Endodermal cell (in vitro differentiated cells): ENCODE measurements at regions not wholly inside any gene's neighbourhood (a gene's known extent, or its start where the extent isn't known, plus 50 kb on each side); places are given as distances from the start of the nearest gene placed in this dataset.

Experiments used
- DNase-seq: peaks from one replicate; pipeline ENCODE4 v3.0.0-alpha.2; 2017
- H3K27ac ChIP-seq: 2 replicates; pipeline ENCODE4 v1.5.1; 2013; ENCODE audit warnings: mild to moderate bottlenecking, low read depth, low read length, moderate library complexity
- H3K27me3 ChIP-seq: 2 replicates; pipeline ENCODE4 v1.6.1; 2013; ENCODE audit warnings: mild to moderate bottlenecking, low read length, moderate library complexity; ENCODE audit not compliant: insufficient read depth, control insufficient read depth, poor library complexity, severe bottlenecking
- H3K36me3 ChIP-seq: 2 replicates; pipeline ENCODE4 v1.7.0; 2013; ENCODE audit warnings: mild to moderate bottlenecking, low read length, moderate library complexity; ENCODE audit not compliant: control insufficient read depth, insufficient read depth
- H3K4me1 ChIP-seq: one replicate; pipeline ENCODE4 v1.7.0; 2013; ENCODE audit warnings: low read length; ENCODE audit not compliant: control insufficient read depth, insufficient read depth
- H3K4me3 ChIP-seq: 2 replicates; pipeline ENCODE4 v1.5.1; 2013; ENCODE audit warnings: mild to moderate bottlenecking, low read length, moderate library complexity
- H3K9ac ChIP-seq: 2 replicates; pipeline ENCODE4 v1.6.1; 2013; ENCODE audit warnings: mild to moderate bottlenecking, low read length, moderate library complexity; ENCODE audit not compliant: poor library complexity, severe bottlenecking; ENCODE audit errors: extremely low read depth
- H3K9me3 ChIP-seq: 2 replicates; pipeline ENCODE4 v1.6.1; 2013; ENCODE audit warnings: mild to moderate bottlenecking, low read length, moderate library complexity; ENCODE audit not compliant: control insufficient read depth
- H3K27ac Mint-ChIP-seq: 2 replicates; pipeline ENCODE4 v1.8.0; 2020; ENCODE audit warnings: mixed read lengths
- H3K27me3 Mint-ChIP-seq: 2 replicates; pipeline ENCODE4 v1.8.0; 2021; ENCODE audit warnings: mild to moderate bottlenecking, mixed read lengths; ENCODE audit not compliant: insufficient read depth
- H3K36me3 Mint-ChIP-seq: 2 replicates; pipeline ENCODE4 v1.8.0; 2020; ENCODE audit warnings: low read depth, mixed read lengths
- H3K4me1 Mint-ChIP-seq: 2 replicates; pipeline ENCODE4 v1.8.0; 2020; ENCODE audit warnings: mixed read lengths
- H3K4me3 Mint-ChIP-seq: 2 replicates; pipeline ENCODE4 v1.8.0; 2020; ENCODE audit warnings: mild to moderate bottlenecking, moderate library complexity, mixed read lengths
- H3K9me3 Mint-ChIP-seq: 2 replicates; pipeline ENCODE4 v1.8.0; 2020; ENCODE audit warnings: mild to moderate bottlenecking, mixed read lengths
- WGBS, 2 experiments: methylation state at CpG; one replicate each; pipeline versions ENCODE4 v1.1.5 to v1.1.7; 2013; ENCODE audit warnings: missing lambda C conversion rate in 2 of 2, mixed read lengths in 1 of 2; ENCODE audit not compliant: insufficient coverage in 1 of 2, insufficient read length in 1 of 2; 5-methylcytosine and 5-hydroxymethylcytosine counted together
- TF ChIP-seq, protein P1 (sequence below): fragments of 200-600 bp; sonication (generic); conservative IDR thresholded peaks from 2 replicates; pipeline ENCODE4 v1.5.0; 2021; ENCODE audit warnings: antibody characterized with exemption, mild to moderate bottlenecking

- Histone ChIP-seq H3K9me3 (peaks cover 2% of the 10 kb centered on the region), H3K27me3 (no peaks in the 10 kb centered on the region), H3K27ac (peak overlapping the region; percentile 50), H3K4me3 (no peak overlapping the region), H3K4me1 (peaks cover 2% of the 10 kb centered on the region), H3K9ac (no peak overlapping the region), H3K36me3 (no peaks in the 10 kb centered on the region)
- peaks cover 13% of the 10 kb centered on the region for H3K27me3 Mint-ChIP-seq
- H3K27ac Mint-ChIP-seq, result no peak overlapping the region
- peaks cover 9% of the 10 kb centered on the region for H3K4me1 Mint-ChIP-seq
- TF ChIP-seq, protein P1, sequence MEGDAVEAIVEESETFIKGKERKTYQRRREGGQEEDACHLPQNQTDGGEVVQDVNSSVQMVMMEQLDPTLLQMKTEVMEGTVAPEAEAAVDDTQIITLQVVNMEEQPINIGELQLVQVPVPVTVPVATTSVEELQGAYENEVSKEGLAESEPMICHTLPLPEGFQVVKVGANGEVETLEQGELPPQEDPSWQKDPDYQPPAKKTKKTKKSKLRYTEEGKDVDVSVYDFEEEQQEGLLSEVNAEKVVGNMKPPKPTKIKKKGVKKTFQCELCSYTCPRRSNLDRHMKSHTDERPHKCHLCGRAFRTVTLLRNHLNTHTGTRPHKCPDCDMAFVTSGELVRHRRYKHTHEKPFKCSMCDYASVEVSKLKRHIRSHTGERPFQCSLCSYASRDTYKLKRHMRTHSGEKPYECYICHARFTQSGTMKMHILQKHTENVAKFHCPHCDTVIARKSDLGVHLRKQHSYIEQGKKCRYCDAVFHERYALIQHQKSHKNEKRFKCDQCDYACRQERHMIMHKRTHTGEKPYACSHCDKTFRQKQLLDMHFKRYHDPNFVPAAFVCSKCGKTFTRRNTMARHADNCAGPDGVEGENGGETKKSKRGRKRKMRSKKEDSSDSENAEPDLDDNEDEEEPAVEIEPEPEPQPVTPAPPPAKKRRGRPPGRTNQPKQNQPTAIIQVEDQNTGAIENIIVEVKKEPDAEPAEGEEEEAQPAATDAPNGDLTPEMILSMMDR, result no peak
- no peak for DNase-seq
- H3K36me3 Mint-ChIP-seq, result peaks cover 2% of the 10 kb centered on the region
- peaks cover 6% of the 10 kb centered on the region for H3K9me3 Mint-ChIP-seq
- WGBS, 2 experiments, result 80% methylated on average over 1 of the region's 1 CpG; no CpG with 5 or more reads in 1 of the 2 experiments
- no peak overlapping the region for H3K4me3 Mint-ChIP-seq
Observed at GRCh38 chr4:101701551-101701950, 89.0 kb upstream of the BANK1 start.

DNA sequence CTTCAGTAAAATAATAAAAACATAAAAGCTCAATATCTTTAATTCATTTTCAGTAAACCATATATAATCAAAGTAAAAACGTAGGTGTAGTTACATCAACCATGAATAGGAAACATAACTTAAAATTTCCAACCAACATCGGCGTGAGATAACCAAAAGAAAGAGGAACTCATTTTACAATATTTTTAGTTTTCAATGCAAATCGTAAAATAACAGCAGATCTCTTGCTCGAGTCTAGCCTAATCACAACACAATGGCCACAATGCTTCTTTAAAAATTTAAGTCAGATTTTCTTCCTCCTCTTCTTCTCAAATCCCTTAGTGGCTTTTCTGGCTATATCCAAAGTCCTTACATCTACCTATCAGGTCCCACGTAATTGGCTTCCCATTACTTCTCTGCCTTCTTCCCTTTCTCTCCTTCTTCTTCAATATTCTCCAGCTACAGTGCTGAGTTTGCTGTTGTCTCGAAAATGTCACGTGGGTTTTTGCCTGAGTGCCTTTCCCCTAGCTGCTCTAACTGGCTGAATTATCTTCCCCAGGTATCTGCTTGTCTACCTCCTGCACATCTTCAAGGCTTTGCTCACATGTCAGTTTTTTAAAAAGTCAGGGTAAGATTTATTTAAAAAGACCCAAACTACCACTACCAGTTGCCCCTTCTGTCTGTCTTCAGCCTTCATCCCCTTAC, 90.9 kb upstream of the BANK1 start:
- no peaks in the 10 kb centered on the region for H3K36me3 ChIP-seq
- H3K27me3 Mint-ChIP-seq, result peaks cover 24% of the 10 kb centered on the region
- no peaks in the 10 kb centered on the region for H3K9me3 ChIP-seq
- TF ChIP-seq, protein P1, result no peak
- H3K27me3 ChIP-seq, result no peaks in the 10 kb centered on the region
- H3K4me1 Mint-ChIP-seq, result peaks cover 13% of the 10 kb centered on the region
- H3K36me3 Mint-ChIP-seq, result no peaks in the 10 kb centered on the region
- WGBS, 2 experiments, result 88 to 95% methylated on average over 7 to 8 of the region's 8 CpGs
- no peak overlapping the region for H3K9ac ChIP-seq
- H3K27ac ChIP-seq, result no peak overlapping the region
- H3K4me3 ChIP-seq, result no peak overlapping the region
- H3K9me3 Mint-ChIP-seq, result no peaks in the 10 kb centered on the region
- no peak overlapping the region for H3K4me3 Mint-ChIP-seq
- DNase-seq, result no peak
- H3K4me1 ChIP-seq, result peaks cover 8% of the 10 kb centered on the region
- H3K27ac Mint-ChIP-seq, result no peak overlapping the region

- TF ChIP-seq, protein P1, result no peak
- H3K4me1 Mint-ChIP-seq, result peaks cover 20% of the 10 kb centered on the region
- Histone ChIP-seq H3K9me3 (no peaks in the 10 kb centered on the region), H3K27ac (no peak overlapping the region), H3K4me1 (peaks cover 8% of the 10 kb centered on the region), H3K9ac (no peak overlapping the region), H3K36me3 (no peaks in the 10 kb centered on the region), H3K4me3 (no peak overlapping the region), H3K27me3 (no peaks in the 10 kb centered on the region)
- peaks cover 33% of the 10 kb centered on the region for H3K27me3 Mint-ChIP-seq
- no peak overlapping the region for H3K27ac Mint-ChIP-seq
- no peak overlapping the region for H3K4me3 Mint-ChIP-seq
- WGBS, 2 experiments, result 75 to 100% methylated on average over 1 of the region's 1 CpG
- H3K9me3 Mint-ChIP-seq, result no peaks in the 10 kb centered on the region
- H3K36me3 Mint-ChIP-seq, result no peaks in the 10 kb centered on the region
- DNase-seq, result no peak
Observed at GRCh38 chr4:101697266-101697665, 93.3 kb upstream of the BANK1 start.
